ENCODE measurements at regions not wholly inside any gene's neighbourhood (a gene's known extent, or its start where the extent isn't known, plus 50 kb on each side); places are given as distances from the start of the nearest gene placed in this dataset.

DNA sequence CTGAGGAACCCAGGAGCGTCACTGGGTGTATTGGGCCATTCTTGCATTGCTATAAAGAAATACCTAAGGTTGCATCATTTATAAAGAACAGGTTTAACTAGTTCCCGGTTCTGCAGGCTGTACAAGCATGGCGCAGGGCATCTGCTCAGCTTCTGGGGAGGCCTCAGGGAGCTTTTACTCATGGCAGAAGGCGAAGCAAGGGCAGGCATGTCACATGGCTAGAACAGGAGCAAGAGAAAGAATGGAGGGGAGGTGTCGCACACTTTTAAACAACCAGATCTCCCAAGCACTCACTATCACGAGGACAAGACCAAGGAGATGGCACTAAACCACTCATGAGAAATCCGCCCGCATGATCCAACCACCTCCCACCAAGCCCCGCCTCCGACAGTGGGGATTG is 65.2 kb downstream of the PSMG1 start:
- no peak overlapping the region for H3K4me3 ChIP-seq (ENCODE audit: low read depth, low read length)
- TF ChIP-seq, protein P1, sequence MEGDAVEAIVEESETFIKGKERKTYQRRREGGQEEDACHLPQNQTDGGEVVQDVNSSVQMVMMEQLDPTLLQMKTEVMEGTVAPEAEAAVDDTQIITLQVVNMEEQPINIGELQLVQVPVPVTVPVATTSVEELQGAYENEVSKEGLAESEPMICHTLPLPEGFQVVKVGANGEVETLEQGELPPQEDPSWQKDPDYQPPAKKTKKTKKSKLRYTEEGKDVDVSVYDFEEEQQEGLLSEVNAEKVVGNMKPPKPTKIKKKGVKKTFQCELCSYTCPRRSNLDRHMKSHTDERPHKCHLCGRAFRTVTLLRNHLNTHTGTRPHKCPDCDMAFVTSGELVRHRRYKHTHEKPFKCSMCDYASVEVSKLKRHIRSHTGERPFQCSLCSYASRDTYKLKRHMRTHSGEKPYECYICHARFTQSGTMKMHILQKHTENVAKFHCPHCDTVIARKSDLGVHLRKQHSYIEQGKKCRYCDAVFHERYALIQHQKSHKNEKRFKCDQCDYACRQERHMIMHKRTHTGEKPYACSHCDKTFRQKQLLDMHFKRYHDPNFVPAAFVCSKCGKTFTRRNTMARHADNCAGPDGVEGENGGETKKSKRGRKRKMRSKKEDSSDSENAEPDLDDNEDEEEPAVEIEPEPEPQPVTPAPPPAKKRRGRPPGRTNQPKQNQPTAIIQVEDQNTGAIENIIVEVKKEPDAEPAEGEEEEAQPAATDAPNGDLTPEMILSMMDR (IDR thresholded peaks at IDR 0.05; ENCODE audit: low read depth, low read length, missing control alignments): no peak
- no peak for DNase-seq (ENCODE audit: low read depth)

DNA sequence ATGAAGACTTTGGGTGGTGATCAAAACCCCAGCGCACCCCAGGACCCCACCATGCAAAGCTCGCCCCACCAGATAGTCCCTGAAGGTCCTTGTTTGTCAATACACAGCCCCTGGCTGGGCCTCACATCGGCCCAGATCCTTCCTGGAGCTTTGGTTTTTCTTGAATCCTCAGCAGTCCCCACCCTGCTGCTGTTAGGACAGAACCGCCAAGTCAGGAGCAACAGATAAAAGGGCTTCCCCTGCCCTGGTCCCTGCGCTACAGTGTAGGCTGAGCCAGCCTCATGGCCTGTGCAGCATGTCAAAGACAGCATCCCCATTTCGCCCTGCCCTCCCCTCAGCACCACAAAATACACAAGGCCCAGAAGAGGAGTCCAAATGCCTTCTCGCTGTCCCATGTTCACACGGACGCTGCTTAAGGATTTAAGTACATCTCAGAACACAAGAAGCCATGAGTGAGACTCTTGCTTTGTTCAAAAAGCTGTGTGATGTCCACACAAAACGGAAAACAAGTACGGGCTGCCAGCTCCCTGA is 65.7 kb downstream of the PSMG1 start:
- DNase-seq (ENCODE audit: low read depth): no peak
- TF ChIP-seq, protein P1 (IDR thresholded peaks at IDR 0.05; ENCODE audit: low read depth, low read length, missing control alignments): no peak
- H3K4me3 ChIP-seq (ENCODE audit: low read depth, low read length): no peak overlapping the region

DNA sequence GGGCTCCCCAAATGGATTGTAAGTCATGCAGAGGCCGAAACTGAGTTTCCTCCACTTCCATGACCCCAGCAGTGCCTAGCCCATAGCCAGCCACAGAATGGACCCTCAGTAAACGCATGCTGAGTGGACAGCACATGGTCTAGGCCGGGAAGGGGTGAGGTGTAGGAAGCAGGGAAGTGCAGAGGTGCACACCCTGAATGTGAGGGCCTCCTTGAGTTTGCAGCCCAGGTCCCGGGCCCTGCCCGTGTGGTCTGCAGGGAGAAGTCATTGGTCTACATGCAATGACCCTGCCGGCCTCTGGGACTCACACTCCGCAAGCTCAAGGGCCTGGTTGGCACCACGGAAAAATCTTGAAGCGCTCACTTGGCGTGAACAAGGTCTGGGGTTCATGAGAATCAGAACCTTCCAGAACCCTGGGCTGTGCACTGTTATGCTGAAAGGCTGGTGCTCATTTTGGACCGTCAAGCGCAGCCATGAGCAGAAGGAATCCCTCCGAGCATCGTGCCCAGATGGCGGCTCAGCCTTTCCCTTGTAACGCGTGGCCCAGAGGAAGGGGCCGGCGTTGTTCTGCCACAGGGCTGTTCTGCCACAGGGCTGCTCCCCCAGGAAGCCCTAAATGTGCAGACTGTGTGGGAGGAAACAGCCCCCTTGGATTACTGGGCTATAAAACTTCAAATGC is 66.4 kb downstream of the PSMG1 start:
- DNase-seq (ENCODE audit: low read depth): no peak
- TF ChIP-seq, protein P1 (IDR thresholded peaks at IDR 0.05; ENCODE audit: low read depth, low read length, missing control alignments): no peak
- H3K4me3 ChIP-seq (ENCODE audit: low read depth, low read length): no peak overlapping the region

DNA sequence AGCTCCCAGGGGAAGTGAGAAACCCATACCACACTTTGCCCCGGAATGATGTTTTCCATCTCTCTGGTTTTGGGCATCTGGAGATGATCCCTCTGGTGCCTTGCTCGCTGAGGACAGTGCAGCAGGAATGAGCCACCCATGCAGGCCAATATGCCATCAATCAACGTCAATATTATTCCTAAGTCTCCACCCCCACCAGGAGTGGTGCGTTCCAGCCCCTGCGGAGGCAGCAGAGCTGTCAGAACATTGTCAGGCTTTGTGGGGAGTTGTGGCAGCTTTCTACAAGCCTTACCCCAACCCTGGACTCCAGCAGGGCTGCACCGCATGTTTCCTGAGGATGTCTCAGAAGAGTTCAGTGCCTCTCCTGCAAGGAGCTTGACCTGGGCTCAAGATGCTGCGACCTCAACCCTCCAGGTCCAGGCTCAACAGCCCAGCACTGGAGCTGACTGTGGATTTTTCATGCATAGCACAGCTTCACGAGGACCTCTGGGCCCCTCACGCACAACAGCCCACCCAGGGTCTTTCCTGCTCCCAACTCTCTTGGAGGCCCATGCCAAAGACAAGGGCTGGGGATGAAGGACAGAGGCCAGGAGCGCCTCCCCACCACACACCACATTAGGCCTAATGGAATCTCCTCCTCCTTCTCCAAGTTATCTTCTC is 67.5 kb downstream of the PSMG1 start:
- H3K4me3 ChIP-seq (ENCODE audit: low read depth, low read length): no peak overlapping the region
- TF ChIP-seq, protein P1 (IDR thresholded peaks at IDR 0.05; ENCODE audit: low read depth, low read length, missing control alignments): no peak
- DNase-seq (ENCODE audit: low read depth): no peak

DNA sequence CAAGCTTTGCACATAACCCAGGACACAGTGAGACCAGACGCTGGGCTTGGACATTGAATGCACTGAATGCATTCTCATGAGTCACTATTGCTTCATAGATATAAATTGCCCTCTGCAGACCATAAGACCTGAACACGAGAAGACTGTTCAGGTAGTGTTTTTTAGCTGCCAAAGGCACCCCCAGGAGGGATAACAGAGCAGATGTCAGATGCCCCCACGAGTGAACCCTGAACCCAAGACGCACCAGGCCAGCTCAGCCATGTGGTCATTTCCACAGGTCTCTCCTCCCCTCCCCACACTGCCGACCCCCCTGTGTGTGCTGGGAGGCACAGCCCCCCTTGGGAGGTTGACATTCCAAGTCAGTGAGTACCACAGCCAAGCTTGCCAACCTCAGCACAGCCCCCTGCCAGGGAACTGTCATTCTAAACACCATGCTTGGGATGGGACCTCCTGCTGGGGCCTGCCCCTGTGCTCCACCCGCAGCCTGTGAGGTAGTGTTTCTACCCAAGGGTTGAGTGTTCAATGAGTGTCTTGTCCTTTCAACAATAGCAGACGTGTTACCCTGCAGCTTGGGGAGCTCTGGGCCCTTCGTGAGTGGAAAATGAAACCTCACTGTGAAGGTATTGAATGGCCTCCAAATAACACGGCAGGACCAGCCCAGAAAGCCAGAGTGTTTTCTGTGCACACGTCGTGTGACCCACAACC is 68.2 kb downstream of the PSMG1 start:
- TF ChIP-seq, protein P1 (IDR thresholded peaks at IDR 0.05; ENCODE audit: low read depth, low read length, missing control alignments): no peak
- no peak for DNase-seq (ENCODE audit: low read depth)
- H3K4me3 ChIP-seq (ENCODE audit: low read depth, low read length): no peak overlapping the region

DNA sequence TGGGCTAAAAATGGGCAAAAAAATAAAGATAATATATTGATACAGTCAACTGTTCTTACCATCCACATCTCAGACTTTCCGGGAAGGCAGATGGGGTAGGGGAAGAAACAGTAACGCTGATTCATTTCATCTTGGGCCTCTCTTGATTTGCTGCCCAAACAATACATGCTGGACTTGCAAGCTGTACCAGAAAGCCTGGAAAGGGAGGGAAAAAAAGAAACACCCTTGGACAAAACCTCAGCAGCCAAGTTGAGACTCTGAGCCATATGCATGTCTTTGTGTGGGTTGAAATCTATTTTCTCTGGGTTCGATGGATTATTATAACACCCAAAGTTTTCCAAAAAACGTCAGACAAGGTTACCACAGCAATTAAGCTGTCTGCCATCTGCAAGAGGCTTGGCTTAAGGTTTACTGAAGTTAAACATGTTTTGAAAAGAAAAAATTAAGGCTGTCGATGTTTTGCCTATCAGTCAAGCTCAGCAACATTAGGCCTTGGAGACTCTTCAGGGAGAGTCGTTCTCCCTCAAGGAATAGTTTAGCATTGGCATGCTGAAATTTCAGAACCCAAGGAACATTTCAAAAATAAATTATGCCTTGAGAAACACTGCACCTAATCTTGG is 71.2 kb downstream of the PSMG1 start:
- TF ChIP-seq, protein P1 (IDR thresholded peaks at IDR 0.05; ENCODE audit: low read depth, low read length, missing control alignments): no peak
- no peak for DNase-seq (ENCODE audit: low read depth)
- H3K4me3 ChIP-seq (ENCODE audit: low read depth, low read length): no peak overlapping the region
